ENCODE measurements at regions not wholly inside any gene's neighbourhood (a gene's known extent, or its start where the extent isn't known, plus 50 kb on each side); places are given as distances from the start of the nearest gene placed in this dataset.
A peak's percentile ranks its signal among the peaks of the same experiment; 100 is the strongest.

GRCh38 chr16:48903039-48903438, 293.1 kb upstream of the N4BP1 start:
- no peaks in the 10 kb centered on the region for H3K36me3 ChIP-seq (ENCODE audit: control insufficient read depth in 4 of 4, insufficient read depth in 4 of 4, low read length in 4 of 4)
- H3K9ac ChIP-seq (ENCODE audit: insufficient read depth in 1 of 2, low read length in 2 of 2): no peak overlapping the region
- H3K4me1 ChIP-seq (ENCODE audit: control insufficient read depth in 5 of 5, insufficient read depth in 5 of 5, low read length in 5 of 5): no peaks in the 10 kb centered on the region
- no peak overlapping the region for H3K27ac ChIP-seq (ENCODE audit: low read depth in 1 of 2, low read length in 1 of 2)
- WGBS, 2 donors: 50 to 51% methylated on average over 7 of the region's 7 CpGs
- no peak for DNase-seq
- ATAC-seq (ENCODE audit: insufficient read depth, low FRiP score): no peak
- H3K9me3 ChIP-seq (ENCODE audit: control insufficient read depth in 4 of 4, insufficient read depth in 3 of 4, low read length in 3 of 4): peaks cover 0 to 2% (median 0%) of the 10 kb centered on the region in 4 donors
- TF ChIP-seq CTCF (IDR thresholded peaks at IDR 0.05; ENCODE audit: control extremely low read depth, extremely low read depth): no peak
- H3K27me3 ChIP-seq (ENCODE audit: control insufficient read depth in 3 of 3, insufficient read depth in 3 of 3, low read length in 2 of 3): peaks cover 0 to 3% (median 0%) of the 10 kb centered on the region in 3 donors
- H3K4me3 ChIP-seq: no peak overlapping the region

- TF ChIP-seq CTCF (IDR thresholded peaks at IDR 0.05; ENCODE audit: control extremely low read depth, extremely low read depth): no peak
- Histone ChIP-seq H3K4me1 (ENCODE audit: control insufficient read depth in 5 of 5, insufficient read depth in 5 of 5, low read length in 5 of 5) (no peaks in the 10 kb centered on the region), H3K4me3 (no peak overlapping the region), H3K36me3 (ENCODE audit: control insufficient read depth in 4 of 4, insufficient read depth in 4 of 4, low read length in 4 of 4) (no peaks in the 10 kb centered on the region), H3K9me3 (ENCODE audit: control insufficient read depth in 4 of 4, insufficient read depth in 3 of 4, low read length in 3 of 4) (peaks cover 0 to 2% (median 0%) of the 10 kb centered on the region in 4 donors), H3K9ac (ENCODE audit: insufficient read depth in 1 of 2, low read length in 2 of 2) (no peak overlapping the region), H3K27ac (ENCODE audit: low read depth in 1 of 2, low read length in 1 of 2) (no peak overlapping the region), H3K27me3 (ENCODE audit: control insufficient read depth in 3 of 3, insufficient read depth in 3 of 3, low read length in 2 of 3) (peaks cover 0 to 3% (median 0%) of the 10 kb centered on the region in 3 donors)
- WGBS, 2 donors: 56 to 64% methylated on average over 9 of the region's 9 CpGs
- ATAC-seq (ENCODE audit: insufficient read depth, low FRiP score) (no peak), DNase-seq (peak in 1 of 3 donors; percentile 19)
Observed at GRCh38 chr16:48901712-48902374, 291.9 kb upstream of the N4BP1 start.

- WGBS, 2 donors: 69 to 73% methylated on average over 1 of the region's 1 CpG
- DNase-seq (no peak), ATAC-seq (ENCODE audit: insufficient read depth, low FRiP score) (no peak)
- Histone ChIP-seq H3K27me3 (ENCODE audit: control insufficient read depth in 3 of 3, insufficient read depth in 3 of 3, low read length in 2 of 3) (peaks cover 0 to 2% (median 0%) of the 10 kb centered on the region in 3 donors), H3K27ac (ENCODE audit: low read depth in 1 of 2, low read length in 1 of 2) (no peak overlapping the region), H3K4me3 (no peak overlapping the region), H3K9ac (ENCODE audit: insufficient read depth in 1 of 2, low read length in 2 of 2) (no peak overlapping the region), H3K4me1 (ENCODE audit: control insufficient read depth in 5 of 5, insufficient read depth in 5 of 5, low read length in 5 of 5) (no peaks in the 10 kb centered on the region), H3K36me3 (ENCODE audit: control insufficient read depth in 4 of 4, insufficient read depth in 4 of 4, low read length in 4 of 4) (no peaks in the 10 kb centered on the region), H3K9me3 (ENCODE audit: control insufficient read depth in 4 of 4, insufficient read depth in 3 of 4, low read length in 3 of 4) (peaks cover 0 to 2% (median 0%) of the 10 kb centered on the region in 4 donors)
- no peak for TF ChIP-seq CTCF (IDR thresholded peaks at IDR 0.05; ENCODE audit: control extremely low read depth, extremely low read depth)
Observed at GRCh38 chr16:48899500-48899899, 289.5 kb upstream of the N4BP1 start.
